Psoas muscle (tissue), 7 donors: ENCODE measurements at regions not wholly inside any gene's neighbourhood (a gene's known extent, or its start where the extent isn't known, plus 50 kb on each side); places are given as distances from the start of the nearest gene placed in this dataset.

Experiments
- ATAC-seq, 4 donors: fragments of 200-7000 bp; cut with Tn5 transposase; one replicate each; pipeline ENCODE4 v1.9.1; 2020; ENCODE audit warnings: moderate library complexity in 3 of 4, mild to moderate bottlenecking in 2 of 4
- DNase-seq, 2 donors: peaks; one replicate each; pipeline ENCODE4 v3.0.0-alpha.2; 2020
- H3K27ac ChIP-seq: fragments of 200-600 bp; one replicate; pipeline ENCODE4 v1.8.0; 2022
- H3K27me3 ChIP-seq, 3 donors: fragments of 200-600 bp in 1 of 3; one replicate each; pipeline versions ENCODE4 v1.6.1 to v1.8.0; 2013 to 2022; ENCODE audit warnings: low read length in 2 of 3, mild to moderate bottlenecking in 2 of 3, moderate library complexity in 1 of 3; ENCODE audit not compliant: insufficient read depth in 3 of 3
- H3K36me3 ChIP-seq, 2 donors: fragments of 200-600 bp in 1 of 2; one replicate each; pipeline versions ENCODE4 v1.6.1 to v1.8.0; 2013 to 2022; ENCODE audit warnings: low read depth in 1 of 2, mild to moderate bottlenecking in 1 of 2, moderate library complexity in 1 of 2; ENCODE audit not compliant: insufficient read depth in 1 of 2
- H3K4me1 ChIP-seq: fragments of 200-600 bp; one replicate; pipeline ENCODE4 v1.8.0; 2022
- H3K4me3 ChIP-seq: fragments of 200-600 bp; one replicate; pipeline ENCODE4 v1.8.0; 2022; ENCODE audit warnings: mild to moderate bottlenecking
- H3K9me3 ChIP-seq: fragments of 200-600 bp; one replicate; pipeline ENCODE4 v1.8.0; 2022
- WGBS, 3 donors: extraction: QIAGEN DNeasy Blood & Tissue Kit; methylation state at CpG; one replicate each; pipeline versions ENCODE4 v1.1.6 to v1.1.7; 2013; 5-methylcytosine and 5-hydroxymethylcytosine counted together
- intact Hi-C, 2 donors: fragments of 100-400 bp; cut with DNase I; formaldehyde crosslinking; loops; one replicate each; pipeline versions ENCODE4 v1.11.0 to v1.14.2; 2022
- TF ChIP-seq, protein P1 (sequence below): fragments of 200-600 bp; IDR thresholded peaks from one replicate; pipeline ENCODE4 v1.8.0; 2022; ENCODE audit warnings: antibody characterized with exemption
- donor health status: healthy with polysubstance abuse.
- donor health status: DM: no; HTN: no; CAD: no; lungs with moderate emphysema.
- donor health status: Bipolar disorder and iron deficiency.
- donor health status: healthy.
- donor health status: DM: yes; HTN: yes; CAD: no.
- donor health status: DM: no; HTN: no; CAD: no.
- donor health status: DM: yes; HTN: yes; CAD: no.

DNA sequence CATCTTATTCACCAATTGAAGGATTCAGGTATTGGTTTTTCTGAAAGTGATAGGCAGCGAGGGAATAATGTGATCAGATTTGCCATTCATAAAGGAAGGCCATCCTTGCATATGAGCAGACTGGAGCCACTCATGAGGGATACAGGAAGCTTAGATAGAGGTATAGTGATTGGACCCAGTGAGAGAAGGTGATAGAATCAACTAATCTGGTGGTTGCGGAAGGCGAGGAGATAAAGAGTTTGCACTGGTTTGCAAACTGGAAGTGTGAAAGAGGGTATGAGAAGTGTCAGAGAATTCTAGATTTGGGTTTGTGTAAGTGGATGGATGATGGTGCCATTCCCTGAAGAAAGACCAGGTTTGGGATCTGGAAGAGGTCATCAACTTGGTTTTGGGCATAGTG lies 57.3 kb upstream of the RASGEF1B start:
- ATAC-seq: no peak
- H3K27ac ChIP-seq: no peak overlapping the region
- H3K27me3 ChIP-seq: no peaks in the 10 kb centered on the region
- H3K36me3 ChIP-seq: no peaks in the 10 kb centered on the region
- TF ChIP-seq, protein P1, sequence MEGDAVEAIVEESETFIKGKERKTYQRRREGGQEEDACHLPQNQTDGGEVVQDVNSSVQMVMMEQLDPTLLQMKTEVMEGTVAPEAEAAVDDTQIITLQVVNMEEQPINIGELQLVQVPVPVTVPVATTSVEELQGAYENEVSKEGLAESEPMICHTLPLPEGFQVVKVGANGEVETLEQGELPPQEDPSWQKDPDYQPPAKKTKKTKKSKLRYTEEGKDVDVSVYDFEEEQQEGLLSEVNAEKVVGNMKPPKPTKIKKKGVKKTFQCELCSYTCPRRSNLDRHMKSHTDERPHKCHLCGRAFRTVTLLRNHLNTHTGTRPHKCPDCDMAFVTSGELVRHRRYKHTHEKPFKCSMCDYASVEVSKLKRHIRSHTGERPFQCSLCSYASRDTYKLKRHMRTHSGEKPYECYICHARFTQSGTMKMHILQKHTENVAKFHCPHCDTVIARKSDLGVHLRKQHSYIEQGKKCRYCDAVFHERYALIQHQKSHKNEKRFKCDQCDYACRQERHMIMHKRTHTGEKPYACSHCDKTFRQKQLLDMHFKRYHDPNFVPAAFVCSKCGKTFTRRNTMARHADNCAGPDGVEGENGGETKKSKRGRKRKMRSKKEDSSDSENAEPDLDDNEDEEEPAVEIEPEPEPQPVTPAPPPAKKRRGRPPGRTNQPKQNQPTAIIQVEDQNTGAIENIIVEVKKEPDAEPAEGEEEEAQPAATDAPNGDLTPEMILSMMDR: no peak
- 90 to 97% (median 96%) methylated on average over 3 of the region's 3 CpGs for WGBS, 3 donors
- no peak for DNase-seq
- no peak overlapping the region for H3K4me3 ChIP-seq
- H3K4me1 ChIP-seq: no peaks in the 10 kb centered on the region
- no peaks in the 10 kb centered on the region for H3K9me3 ChIP-seq
- intact Hi-C loops: no loop called here

DNA sequence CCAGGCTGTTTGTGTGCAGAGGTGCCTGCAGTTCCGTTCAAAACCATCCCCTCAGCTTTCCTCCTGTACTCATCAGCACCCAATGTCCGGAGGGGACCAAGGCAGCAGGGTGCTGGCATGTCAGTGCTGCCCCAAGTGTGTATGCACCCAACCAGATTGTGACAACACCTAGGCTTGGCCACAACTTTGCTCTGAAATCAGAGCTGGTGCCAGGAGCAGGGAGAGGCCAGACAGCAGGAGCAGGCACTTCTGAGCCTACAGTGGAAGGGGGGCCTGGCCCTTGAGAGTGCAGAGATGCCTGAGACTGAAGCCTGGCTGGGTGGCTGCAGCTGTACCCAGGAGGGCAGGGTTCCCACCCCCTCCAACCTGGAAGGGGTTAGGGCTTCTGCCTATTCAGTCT lies 56.5 kb upstream of the RASGEF1B start:
- intact Hi-C loops: no loop called here
- WGBS, 3 donors: 95 to 99% (median 98%) methylated on average over 2 of the region's 2 CpGs
- no peak for DNase-seq
- H3K27me3 ChIP-seq: no peaks in the 10 kb centered on the region
- H3K4me1 ChIP-seq: no peaks in the 10 kb centered on the region
- TF ChIP-seq, protein P1: no peak
- ATAC-seq: no peak
- no peak overlapping the region for H3K4me3 ChIP-seq
- no peaks in the 10 kb centered on the region for H3K9me3 ChIP-seq
- H3K27ac ChIP-seq: no peak overlapping the region
- H3K36me3 ChIP-seq: no peaks in the 10 kb centered on the region

DNA sequence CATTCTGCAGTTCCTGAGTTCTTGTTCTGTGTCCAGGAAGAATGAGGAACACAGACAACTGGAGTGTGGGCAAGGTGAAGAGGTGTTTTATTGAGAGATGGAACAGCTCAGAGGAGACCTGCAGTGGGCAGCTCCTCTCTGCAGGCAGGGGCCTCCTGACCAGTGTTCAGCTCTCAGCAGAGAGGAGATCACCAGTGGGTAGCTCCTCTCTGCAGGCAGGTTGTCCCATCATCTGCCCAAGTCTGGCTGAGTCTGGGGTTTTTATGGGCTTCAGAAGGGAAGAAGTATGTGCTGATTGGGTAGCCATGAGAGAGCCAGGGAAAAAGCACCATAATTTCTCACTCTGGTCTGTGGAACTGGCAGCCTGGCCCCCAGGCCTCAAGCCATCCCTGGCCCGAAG lies 56.0 kb upstream of the RASGEF1B start:
- intact Hi-C loops: no loop called here
- H3K4me3 ChIP-seq: no peak overlapping the region

DNA sequence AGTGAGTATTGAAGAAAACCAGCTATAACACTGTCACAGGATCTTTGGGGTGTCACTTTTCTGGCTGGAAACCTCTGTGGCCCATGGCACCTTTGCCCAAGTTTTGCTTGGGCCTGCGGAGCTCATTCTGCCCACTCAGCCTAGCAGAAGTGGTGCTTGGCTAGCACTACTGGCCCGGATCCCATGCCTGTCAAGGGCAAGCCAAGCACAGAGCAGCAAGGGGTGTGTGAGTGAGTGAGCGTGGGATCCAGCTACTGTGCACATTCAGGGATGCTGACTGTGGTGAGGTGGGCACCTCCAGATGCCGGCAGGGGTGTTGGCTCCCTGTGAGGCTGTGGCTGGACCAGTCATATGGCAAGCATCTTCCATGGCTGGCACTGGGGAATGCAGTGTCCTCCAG lies 55.4 kb upstream of the RASGEF1B start:
- ATAC-seq (no peak), DNase-seq (peak in 1 of 2 donors; percentile 46)
- TF ChIP-seq, protein P1: no peak
- no peaks in the 10 kb centered on the region for H3K27me3 ChIP-seq
- H3K36me3 ChIP-seq: no peaks in the 10 kb centered on the region
- intact Hi-C loops: no loop called here
- WGBS, 3 donors: 42 to 54% (median 51%) methylated on average over 4 of the region's 4 CpGs
- H3K4me3 ChIP-seq: no peak overlapping the region
- no peak overlapping the region for H3K27ac ChIP-seq
- H3K9me3 ChIP-seq: no peaks in the 10 kb centered on the region
- H3K4me1 ChIP-seq: no peaks in the 10 kb centered on the region

More for the DNA sequence above, 56.0 kb upstream of the RASGEF1B start:
- WGBS, 3 donors: 90 to 93% (median 92%) methylated on average over 1 of the region's 1 CpG
- Histone ChIP-seq H3K27ac (no peak overlapping the region), H3K4me1 (no peaks in the 10 kb centered on the region), H3K27me3 (no peaks in the 10 kb centered on the region), H3K36me3 (no peaks in the 10 kb centered on the region), H3K9me3 (no peaks in the 10 kb centered on the region)
- DNase-seq (no peak), ATAC-seq (no peak)
- TF ChIP-seq, protein P1: no peak

DNA sequence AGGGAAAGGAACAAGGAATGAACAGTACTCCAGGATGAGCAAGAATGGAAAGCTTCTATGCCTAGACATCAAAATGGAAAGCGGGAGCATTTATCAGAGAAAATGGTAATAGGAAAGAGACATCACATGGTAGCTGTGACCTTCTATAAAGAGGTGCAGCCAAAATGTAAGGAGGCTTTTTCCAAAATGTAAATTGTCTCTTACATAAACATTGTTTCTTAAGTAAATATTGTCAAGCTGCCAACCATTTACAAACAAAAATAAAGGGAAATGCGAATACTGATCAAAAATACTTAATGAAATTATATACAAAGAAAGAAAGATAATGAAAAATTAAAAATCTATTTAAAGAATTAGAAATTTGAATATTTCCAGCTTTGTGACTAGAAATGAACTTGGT lies 55.0 kb upstream of the RASGEF1B start:
- WGBS, 3 donors: 90 to 97% (median 92%) methylated on average over 2 of the region's 2 CpGs
- DNase-seq (no peak), ATAC-seq (no peak)
- Histone ChIP-seq H3K27ac (no peak overlapping the region), H3K9me3 (no peaks in the 10 kb centered on the region), H3K27me3 (no peaks in the 10 kb centered on the region), H3K4me3 (no peak overlapping the region), H3K4me1 (no peaks in the 10 kb centered on the region), H3K36me3 (no peaks in the 10 kb centered on the region)
- intact Hi-C loops: no loop called here
- TF ChIP-seq, protein P1: no peak
